ENCODE measurements at regions not wholly inside any gene's neighbourhood (a gene's known extent, or its start where the extent isn't known, plus 50 kb on each side); places are given as distances from the start of the nearest gene placed in this dataset.

- TF ChIP-seq CTCF (conservative IDR thresholded peaks at IDR 0.05) (no peak), EZH2 (IDR thresholded peaks at IDR 0.05; ENCODE audit: low read depth) (no peak)
Measured at GRCh38 chr7:137078781-137079180, 210.3 kb downstream of the CHRM2 start.
